GM20431 (cell line): ENCODE measurements at regions not wholly inside any gene's neighbourhood (a gene's known extent, or its start where the extent isn't known, plus 50 kb on each side); places are given as distances from the start of the nearest gene placed in this dataset.

Experiments
- in situ Hi-C: fragments of 300-500 bp; cut with MseI, MboI; formaldehyde crosslinking; loops from one replicate; pipeline ENCODE4 v1.15.0; 2020; ENCODE audit warnings: low sequenced_read_pairs; ENCODE audit not compliant: unreplicated experiment

GRCh38 chr4:42750856-42751255 is 94.0 kb upstream of the ATP8A1 start:
- in situ Hi-C loops, result loop anchor here (25.0 kb wide), 1 partner anchor 189 kb away; no protein-coding TSS in a partner anchor

DNA sequence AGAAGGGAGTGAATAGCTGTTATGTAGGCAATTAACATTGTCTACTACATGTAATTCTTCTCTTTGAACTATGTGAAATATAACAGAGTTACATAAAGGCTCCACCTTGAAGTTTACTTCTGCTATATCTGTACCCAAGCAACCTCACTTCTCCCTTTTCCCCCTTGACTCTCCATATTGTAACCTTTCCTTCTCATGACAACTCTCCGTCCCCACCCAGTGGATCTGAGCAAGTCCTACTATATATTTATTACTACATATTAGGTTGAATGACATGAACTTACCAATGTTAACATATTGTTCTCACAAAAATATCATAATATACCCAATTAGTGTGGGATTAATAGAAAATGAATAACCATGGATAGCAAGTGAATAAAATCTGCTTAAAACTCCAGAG is 93.2 kb upstream of the ATP8A1 start:
- in situ Hi-C loops, result loop anchor here (25.0 kb wide), 1 partner anchor 188 kb away; no protein-coding TSS in a partner anchor

DNA sequence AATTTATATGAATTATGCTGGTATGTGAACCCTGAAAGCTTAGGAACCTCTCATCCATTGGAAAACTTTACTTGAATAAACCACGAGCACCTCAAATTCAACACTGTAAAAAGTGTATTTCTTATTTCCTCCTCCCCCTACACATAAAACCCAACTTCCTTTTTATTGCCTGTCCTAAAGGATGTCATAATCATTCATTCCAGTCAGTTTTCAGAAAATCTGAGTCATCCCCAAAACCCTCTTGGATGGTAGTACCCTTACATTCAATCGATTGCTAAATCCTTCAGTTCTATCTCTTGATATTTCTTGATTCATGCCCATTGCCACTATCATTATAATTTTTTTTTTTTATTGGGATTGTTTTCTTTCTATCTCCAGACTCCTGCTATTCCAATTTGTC is 91.1 kb upstream of the ATP8A1 start:
- in situ Hi-C loops, result no loop called here

DNA sequence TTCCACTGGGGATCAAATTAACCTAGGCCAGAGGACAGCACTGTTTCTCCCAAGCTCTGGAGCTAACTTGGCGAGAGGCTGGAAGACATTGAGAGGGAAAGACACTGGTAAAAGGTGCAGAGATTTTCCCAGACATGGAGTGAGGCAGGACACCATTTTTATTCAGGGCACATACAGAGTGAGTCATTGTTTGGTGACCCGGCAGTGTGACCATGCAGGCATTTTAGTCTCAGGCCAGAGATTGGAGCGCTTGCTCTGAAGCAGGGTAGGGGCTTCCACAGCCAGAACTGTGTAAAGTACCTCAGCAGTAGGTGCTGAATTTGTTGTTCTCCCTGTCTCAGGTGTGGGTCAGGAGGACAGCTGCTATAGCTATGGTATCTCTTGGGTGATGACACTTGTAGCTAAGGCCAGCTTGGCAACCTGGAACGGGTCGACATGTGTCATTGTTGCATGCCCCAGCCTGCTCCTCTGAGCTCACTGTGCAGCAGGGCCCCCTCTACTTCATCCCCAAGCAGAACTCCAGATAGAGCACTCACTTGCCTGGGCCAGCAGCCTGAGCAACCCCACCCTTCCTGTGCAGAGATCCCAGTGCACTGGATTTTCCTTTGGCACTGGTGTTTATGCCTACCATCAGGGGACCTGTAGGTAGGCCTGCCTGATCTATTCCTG is 79.8 kb upstream of the ATP8A1 start:
- in situ Hi-C loops, result no loop called here

DNA sequence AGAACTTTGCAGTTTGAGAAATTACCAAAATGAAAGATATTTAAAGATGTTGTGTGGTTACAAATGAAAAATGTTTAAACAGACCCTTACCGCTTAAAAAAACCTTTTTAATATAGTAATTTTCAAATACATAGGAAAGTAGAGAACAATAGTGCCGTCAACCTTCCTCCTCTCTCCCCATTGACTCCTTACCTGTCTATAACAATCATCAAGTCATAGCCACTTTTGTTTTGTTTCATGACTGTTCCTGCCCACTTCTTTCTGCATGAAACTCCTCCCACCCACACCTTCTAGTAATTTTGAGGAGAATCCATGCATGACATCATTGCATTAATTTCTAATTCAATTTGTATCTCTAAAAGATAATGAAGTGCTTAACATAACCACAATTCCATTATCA is 76.5 kb upstream of the ATP8A1 start:
- in situ Hi-C loops, result no loop called here

DNA sequence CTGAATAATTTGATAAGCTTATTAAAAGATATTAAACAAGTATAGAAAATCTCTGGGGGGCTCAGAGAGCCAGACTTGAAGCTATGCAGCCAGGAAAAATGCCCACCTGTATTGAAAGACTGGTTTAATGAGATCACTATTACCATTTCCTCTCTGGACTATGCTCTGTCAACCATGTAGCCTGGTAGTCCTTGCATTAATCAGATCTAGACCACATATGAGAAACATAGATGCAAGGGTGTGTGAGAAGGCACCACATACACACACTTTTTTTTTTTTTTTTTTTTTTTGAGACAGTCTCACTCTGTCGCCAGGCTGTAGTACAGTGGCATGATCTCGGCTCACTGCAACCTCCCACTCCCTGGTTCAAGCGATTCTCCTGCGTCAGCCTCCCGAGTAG is 75.9 kb upstream of the ATP8A1 start:
- in situ Hi-C loops, result no loop called here

DNA sequence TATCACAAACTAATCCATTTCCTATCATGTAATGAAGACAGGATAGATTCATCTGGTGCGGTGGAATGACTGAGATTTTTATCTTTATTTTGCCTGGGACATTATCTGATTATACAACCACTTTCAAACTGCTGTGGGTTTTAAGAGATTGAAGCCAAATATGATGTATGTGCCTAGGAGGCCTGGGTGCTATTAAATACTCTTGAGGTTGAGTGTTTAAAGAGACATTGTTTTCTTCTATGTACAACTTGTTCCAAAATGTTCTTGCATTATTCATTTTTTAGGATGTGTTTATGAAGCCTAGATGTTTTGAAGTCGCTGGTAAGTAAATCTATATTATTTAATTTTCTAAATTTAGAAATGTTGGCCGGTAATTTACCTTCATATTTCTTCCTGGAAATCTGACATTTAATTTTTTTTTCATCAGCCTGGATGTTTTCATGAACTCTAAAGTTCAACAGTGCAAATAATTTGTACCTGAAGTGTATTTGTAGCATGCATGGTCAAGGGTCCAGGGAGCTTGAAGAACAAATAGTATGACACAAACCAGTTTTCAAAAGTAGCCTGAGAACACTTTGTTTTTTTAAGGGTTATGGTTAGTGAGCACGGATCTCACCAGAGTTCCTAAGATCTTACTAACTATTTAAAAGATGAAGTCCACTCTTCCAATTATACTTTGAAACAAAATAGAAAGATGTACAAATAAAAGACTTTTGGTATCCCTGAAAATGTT is 72.8 kb upstream of the ATP8A1 start:
- in situ Hi-C loops, result no loop called here

- in situ Hi-C loops, result no loop called here
These were observed 67.5 kb upstream of the ATP8A1 start for GRCh38 chr4:42724451-42724850.

GRCh38 chr4:42720533-42720932 is 63.6 kb upstream of the ATP8A1 start:
- in situ Hi-C loops, result no loop called here

DNA sequence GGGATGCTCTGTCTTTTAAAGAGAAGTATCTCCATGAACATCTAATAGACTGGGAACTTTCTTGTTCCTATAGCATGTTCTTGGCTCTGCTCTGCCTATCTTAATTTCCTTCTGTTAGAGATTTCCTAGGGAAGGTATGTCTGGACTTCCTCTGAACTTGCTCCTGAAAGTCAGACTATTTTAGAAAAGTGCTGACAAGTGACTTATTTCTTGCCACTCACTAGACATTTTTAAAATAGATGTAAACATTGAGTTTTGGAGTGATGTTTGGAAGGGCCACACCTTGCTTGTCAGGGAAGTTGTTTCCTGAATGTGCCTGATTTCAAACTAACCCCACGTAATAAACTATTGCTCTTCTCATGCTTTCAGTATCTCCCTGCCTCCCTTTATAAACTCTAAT is 62.4 kb upstream of the ATP8A1 start:
- in situ Hi-C loops, result no loop called here

DNA sequence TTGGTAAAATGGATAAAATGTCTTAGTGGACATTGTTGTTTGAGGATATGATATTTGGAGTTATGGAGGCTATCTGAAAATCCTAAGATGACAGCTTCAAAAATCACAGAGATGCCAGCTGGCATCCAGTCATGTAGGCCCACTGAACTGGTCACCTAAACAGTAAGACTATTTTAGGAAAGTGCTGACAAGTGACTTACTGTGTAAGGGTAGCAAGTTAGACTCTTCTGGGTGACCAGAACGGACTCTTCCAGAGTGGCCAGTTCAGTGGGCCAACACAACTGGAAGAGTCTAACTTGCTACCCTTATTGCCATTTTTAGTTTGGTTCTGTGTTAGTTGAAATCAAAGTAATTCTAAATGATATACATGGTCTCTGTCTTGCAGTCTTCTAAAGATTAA is 61.4 kb upstream of the ATP8A1 start:
- in situ Hi-C loops, result no loop called here

GRCh38 chr4:42716996-42717395 is 60.1 kb upstream of the ATP8A1 start:
- in situ Hi-C loops, result no loop called here

DNA sequence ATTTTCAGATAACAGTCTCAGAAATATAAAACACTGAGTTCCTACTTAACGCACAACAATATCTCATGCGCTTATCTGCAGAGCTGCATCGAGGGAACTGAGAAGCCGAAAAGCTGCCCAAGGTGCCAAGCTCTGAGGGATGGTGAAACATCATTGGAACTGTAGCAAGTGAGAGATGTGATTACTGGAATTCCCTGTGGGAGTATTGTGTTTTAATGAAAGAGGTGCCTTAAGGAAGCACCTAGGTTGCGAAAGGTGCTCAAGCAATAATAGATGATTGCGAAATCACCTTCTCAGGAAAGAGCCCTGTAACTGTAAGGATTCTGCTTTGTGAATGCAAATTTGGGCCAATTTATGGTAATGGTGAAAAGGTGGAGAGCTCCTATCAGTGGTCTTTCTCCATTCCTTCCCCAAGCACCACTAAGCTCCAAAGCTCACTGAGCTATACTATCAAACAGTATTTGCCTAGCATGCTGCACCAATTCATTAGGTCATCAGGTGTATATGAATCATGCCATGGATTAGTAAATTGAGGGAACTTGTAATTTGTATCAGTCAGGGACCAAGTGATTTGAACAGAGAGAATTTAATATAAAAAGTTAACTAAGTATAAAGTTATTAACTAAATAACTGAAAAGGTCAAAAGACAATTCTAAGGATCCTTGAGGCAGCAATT is 59.0 kb upstream of the ATP8A1 start:
- in situ Hi-C loops, result no loop called here

GRCh38 chr4:42713391-42713790 is 56.5 kb upstream of the ATP8A1 start:
- in situ Hi-C loops, result no loop called here

DNA sequence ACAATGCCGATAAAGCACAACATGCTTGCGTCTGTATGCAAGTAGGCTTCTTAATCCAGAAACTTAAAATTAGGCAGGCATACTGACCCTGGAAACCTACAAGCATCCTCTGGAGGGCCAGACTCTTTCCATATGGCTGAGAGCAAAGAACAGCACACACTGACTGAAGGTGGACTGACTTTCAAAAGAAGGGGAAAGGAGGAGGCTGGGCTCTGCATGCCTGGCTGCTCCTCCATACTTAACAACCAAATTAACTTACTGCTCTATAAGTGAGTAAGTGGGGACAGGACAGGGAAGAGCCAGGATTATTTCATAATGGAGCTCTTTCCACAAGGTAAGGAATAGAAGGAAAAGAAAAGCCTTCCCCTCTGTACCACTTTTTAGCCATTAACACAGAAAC is 55.9 kb upstream of the ATP8A1 start:
- in situ Hi-C loops, result no loop called here

DNA sequence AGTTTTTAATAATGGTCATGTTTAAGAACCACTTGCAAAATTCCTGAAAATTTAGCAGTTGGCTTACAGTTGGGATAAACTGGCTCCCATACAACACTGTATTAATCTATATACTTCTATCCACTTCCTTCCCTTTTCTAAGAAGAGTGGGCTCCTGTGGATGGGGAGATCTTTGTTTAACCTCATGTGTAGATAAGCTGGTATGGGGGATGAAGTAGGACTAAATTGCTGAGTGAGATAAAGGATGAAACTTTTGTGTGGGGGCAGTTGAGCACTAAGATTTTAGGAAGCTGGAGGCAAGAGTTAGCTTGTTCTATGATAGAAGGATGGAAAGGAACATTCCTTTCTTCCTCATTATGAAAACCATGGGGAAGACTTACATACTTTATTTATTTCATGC is 54.6 kb upstream of the ATP8A1 start:
- in situ Hi-C loops, result no loop called here

DNA sequence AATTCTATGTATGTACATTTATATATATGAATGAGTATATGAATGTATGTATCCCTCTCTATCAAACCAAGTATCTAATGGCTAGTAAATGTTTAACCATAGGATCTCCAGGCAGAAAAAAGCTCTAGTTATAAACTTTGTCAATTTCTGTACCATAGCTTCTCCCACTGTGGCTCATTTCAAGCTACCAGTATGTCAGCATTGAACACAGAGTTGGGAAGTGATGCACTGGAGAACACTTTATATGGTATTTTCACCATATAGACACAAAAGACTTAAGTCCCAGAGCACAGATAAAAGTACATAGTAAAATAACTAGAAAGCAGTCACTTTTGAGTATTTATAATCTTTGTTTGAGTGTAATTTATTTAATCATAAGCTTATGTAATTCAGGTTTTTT is 53.9 kb upstream of the ATP8A1 start:
- in situ Hi-C loops, result no loop called here

DNA sequence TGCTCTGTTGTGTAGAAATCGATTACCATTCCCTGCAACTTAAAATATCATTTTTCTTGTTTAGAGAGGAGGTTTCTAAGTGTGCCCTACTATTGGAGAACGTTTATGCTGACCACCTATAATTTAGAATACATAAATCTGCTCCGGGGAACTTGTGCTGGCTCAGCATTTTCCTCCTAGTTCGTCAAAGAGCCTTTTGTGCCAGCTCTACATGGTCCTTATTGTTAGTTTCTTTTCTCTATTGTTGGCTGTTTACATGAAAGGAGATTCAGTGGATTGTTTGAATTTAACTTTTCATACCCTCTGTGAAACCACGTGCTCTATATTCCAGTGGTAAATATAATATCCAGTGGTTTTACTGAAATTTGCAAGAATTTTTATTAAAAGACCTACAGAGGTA is 53.4 kb upstream of the ATP8A1 start:
- in situ Hi-C loops, result no loop called here

- in situ Hi-C loops, result no loop called here
These were observed 52.6 kb upstream of the ATP8A1 start for GRCh38 chr4:42709392-42710065.

- in situ Hi-C loops, result no loop called here
These were observed 51.7 kb upstream of the ATP8A1 start for GRCh38 chr4:42708625-42709024.
